Kidney glomerular epithelial cell (primary cell): ENCODE measurements at regions not wholly inside any gene's neighbourhood (a gene's known extent, or its start where the extent isn't known, plus 50 kb on each side); places are given as distances from the start of the nearest gene placed in this dataset.
A peak's percentile ranks its signal among the peaks of the same experiment; 100 is the strongest.

Experiments used
- DNase-seq: peaks from one replicate; lab custom pipeline; 2025; lab: John Stamatoyannopoulos, UW

GRCh38 chr3:147589016-147589415 is 179.9 kb downstream of the ZIC1 start:
- no peak for DNase-seq

- DNase-seq = no peak
Observed at GRCh38 chr3:147604136-147604535, 195.0 kb downstream of the ZIC1 start.

- DNase-seq = no peak
Observed at GRCh38 chr3:147613725-147614124, 204.6 kb downstream of the ZIC1 start.

- no peak for DNase-seq
Observed at GRCh38 chr3:147614210-147614609, 205.0 kb downstream of the ZIC1 start.

GRCh38 chr3:147615035-147615434 is 205.9 kb downstream of the ZIC1 start:
- DNase-seq = no peak

- DNase-seq = peak; percentile 45
Observed at GRCh38 chr3:147616998-147617619, 207.9 kb downstream of the ZIC1 start.

- DNase-seq = no peak
Observed at GRCh38 chr3:147618691-147619090, 209.5 kb downstream of the ZIC1 start.

- DNase-seq = no peak
Observed at GRCh38 chr3:147619921-147620560, 210.9 kb downstream of the ZIC1 start.

- DNase-seq = no peak
Observed at GRCh38 chr3:147620906-147621305, 211.7 kb downstream of the ZIC1 start.

- no peak for DNase-seq
Observed at GRCh38 chr3:147630921-147631415, 221.8 kb downstream of the ZIC1 start.

GRCh38 chr3:147640781-147641180 is 231.6 kb downstream of the ZIC1 start:
- no peak for DNase-seq

- DNase-seq = no peak
Observed at GRCh38 chr3:147645761-147646160, 236.6 kb downstream of the ZIC1 start.

- no peak for DNase-seq
Observed at GRCh38 chr3:147649475-147649874, 240.3 kb downstream of the ZIC1 start.

GRCh38 chr3:147651107-147651778 is 242.1 kb downstream of the ZIC1 start:
- no peak for DNase-seq

- no peak for DNase-seq
Observed at GRCh38 chr3:147652651-147653366, 243.6 kb downstream of the ZIC1 start.

- DNase-seq = no peak
Observed at GRCh38 chr3:147653367-147653923, 244.3 kb downstream of the ZIC1 start.

GRCh38 chr3:147654827-147655226 is 245.7 kb downstream of the ZIC1 start:
- peak; percentile 49 for DNase-seq

- peak; percentile 49 for DNase-seq
Observed at GRCh38 chr3:147655236-147655635, 246.1 kb downstream of the ZIC1 start.

- peak; percentile 17 for DNase-seq
Observed at GRCh38 chr3:147656023-147656422, 246.9 kb downstream of the ZIC1 start.

- no peak for DNase-seq
Observed at GRCh38 chr3:147661916-147662315, 252.8 kb downstream of the ZIC1 start.

- no peak for DNase-seq
Observed at GRCh38 chr3:147662705-147663104, 253.5 kb downstream of the ZIC1 start.

- DNase-seq = no peak
Observed at GRCh38 chr3:147669077-147669476, 259.9 kb downstream of the ZIC1 start.
